Stimulated activated CD8-positive, alpha-beta memory T cell treated with anti-CD3 and anti-CD28 coated beads, Interleukin-7, amount 100 ng/mL, for 1 hour (primary cell): ENCODE measurements at regions not wholly inside any gene's neighbourhood (a gene's known extent, or its start where the extent isn't known, plus 50 kb on each side); places are given as distances from the start of the nearest gene placed in this dataset.
A peak's percentile ranks its signal among the peaks of the same experiment; 100 is the strongest.
"Not testable (repeated sequence)": the region's sequence is repeated elsewhere in the genome, so short reads cannot be mapped to it uniquely, and the experiment has no call there.

Experiments used
- DNase-seq, 2 donors: peaks; one replicate each; pipeline ENCODE4 v3.0.0-alpha.2; 2020; ENCODE audit warnings: low read depth in 2 of 2

GRCh38 chr6:28585335-28585734 is 59.7 kb downstream of the GPX5 start:
- DNase-seq = no peak

GRCh38 chr6:28586324-28586723 is 60.6 kb downstream of the GPX5 start:
- no peak for DNase-seq

DNA sequence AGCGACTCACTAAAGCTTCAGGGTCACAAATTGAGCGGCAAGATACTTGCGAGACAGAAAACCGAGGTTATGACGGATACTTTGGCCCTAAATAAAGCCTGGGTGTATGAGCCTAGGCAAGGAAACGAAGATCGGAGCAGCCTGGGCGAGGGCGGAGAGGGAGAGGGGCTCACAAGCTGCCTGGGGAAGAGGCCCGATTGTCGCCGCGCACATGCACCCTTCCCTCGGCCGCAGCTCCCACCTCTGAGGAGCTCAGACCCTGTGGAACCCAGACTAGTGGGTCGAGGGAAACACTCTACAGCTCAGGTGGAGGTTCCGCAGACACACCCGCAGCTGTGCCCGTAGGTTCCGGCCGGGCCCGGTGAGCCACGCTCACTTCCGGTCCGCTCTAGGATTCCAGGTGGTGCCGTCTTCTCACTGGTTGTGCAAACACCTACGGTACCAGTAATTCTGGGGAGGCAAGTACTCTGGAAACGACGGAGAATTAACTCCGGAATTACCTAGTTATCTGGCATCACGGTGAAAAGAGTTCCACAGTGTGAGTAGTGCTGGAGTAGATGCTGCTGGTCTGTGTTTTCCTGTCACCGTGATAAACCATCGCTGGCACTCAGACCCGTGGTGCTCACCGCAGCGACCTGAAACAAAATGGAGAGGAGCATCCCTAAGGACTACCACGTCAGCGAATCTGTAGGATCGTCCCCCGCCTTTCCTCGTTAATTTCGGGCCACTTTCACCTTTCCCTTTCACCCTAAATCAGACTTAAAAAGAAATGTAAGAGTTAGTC is 61.5 kb downstream of the GPX5 start:
- peak in 1 of 2 donors; percentile 15 for DNase-seq

DNA sequence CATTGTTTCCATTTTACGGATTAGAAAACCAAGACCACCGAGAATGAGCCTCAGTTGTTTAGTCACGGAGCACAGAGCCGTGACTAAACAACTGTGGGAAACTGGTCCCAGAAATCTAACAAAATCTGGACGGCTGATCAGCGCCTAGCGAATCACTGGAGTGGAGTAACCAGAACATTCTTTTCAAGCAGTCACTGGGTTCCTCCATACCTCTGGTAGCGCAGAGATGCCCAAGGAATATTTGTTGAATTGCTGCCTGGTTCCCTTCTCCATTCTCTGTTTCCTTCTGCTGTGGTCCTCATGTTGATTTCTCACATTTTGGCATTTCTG is 62.0 kb downstream of the GPX5 start:
- no peak for DNase-seq

DNA sequence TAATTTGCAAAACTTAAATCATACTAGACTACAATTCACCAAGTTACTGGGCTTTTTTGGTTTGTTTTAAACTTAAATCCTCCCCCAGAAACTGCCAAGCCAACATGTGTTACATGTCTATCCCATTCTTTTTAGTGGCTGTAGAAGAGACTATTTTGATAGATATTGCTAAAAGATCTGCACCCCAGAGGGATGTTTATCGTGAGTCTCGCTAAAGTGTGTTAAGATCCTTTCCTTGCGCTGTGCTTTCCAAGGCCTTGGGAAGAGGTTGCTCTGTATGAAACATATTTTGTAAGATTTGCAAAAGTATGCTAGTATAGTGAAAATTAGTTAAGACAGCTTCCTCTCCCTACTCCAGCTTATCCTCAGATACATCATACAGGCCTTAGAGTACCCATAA is 63.0 kb downstream of the GPX5 start:
- DNase-seq = no peak

DNA sequence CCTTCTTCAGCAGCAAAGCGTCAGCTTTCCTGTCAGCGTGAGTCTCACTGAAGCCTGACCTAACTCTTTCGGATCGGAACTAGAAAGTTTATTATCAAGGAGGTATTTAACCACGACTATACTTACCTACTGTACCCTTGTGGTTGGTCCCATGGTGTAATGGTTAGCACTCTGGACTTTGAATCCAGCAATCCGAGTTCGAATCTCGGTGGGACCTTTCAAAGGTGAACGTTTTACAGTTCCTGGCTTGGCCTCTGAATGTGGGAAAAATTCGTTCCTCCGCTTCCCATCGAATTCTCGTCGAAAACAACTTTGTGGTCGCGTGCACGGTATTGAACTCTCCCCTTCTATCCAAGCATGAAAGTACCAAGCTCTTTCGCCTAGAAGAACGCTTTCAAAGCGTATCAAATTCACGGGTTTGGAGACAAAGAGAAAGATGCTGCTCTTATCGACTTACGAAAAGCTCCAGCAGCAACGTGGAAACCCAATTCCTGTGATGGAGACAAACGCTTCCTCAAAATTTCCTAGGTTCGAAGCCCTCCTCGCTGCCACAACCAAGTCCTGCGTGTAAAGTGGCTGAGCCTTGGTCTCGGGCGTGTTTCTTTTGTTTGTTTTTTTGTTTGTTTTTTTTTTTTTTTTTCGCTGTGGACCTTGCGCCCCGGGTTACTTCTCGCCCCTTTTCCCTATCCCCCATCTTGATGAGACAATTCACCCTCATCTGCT is 63.7 kb downstream of the GPX5 start:
- DNase-seq = no peak

DNA sequence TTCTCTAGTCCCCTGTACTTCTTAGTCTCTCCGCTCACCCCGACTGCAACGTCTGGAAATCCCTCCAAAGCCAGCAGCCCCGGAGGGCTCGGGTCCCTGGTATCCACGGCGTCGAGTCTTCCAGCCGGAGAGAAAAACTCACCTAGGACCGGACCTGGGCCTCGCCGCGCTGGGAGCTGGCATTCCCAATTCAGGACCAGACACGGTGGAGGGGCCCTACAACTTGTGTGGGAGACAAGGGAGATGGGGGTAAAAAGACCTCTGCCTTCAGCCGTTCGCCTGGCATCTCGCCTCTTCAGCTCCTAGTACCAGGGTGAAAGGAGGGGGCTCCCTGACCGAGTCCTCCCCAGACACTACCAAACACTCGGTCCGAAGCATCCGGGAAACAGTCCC is 64.3 kb downstream of the GPX5 start:
- no peak for DNase-seq

DNA sequence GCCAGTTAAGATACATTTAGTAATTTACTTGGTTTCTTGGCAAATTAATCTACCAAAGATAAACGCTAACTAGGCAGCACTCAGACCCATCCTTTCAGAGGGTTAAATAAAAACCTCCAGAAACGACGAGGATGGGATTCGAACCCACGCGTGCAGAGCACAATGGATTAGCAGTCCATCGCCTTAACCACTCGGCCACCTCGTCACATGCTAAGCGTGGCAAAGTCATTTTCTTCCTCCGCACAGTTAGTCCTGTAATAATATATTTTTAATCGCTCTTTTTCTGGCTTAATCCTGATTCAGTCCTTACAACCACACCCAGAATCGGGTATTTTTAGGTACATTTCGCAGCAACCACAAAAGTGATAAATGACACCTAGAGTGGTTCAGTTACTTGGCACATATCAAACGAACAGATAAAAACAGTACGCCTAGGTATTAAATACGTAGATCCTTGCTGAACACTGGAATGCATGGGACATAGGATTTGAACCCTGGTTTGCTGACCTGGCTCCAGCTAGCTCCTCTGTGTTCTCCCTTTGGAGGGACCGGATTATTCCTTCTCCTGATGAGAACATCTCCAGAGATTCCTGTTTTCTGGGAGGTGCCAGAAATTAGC is 71.6 kb downstream of the GPX5 start:
- DNase-seq = no peak

DNA sequence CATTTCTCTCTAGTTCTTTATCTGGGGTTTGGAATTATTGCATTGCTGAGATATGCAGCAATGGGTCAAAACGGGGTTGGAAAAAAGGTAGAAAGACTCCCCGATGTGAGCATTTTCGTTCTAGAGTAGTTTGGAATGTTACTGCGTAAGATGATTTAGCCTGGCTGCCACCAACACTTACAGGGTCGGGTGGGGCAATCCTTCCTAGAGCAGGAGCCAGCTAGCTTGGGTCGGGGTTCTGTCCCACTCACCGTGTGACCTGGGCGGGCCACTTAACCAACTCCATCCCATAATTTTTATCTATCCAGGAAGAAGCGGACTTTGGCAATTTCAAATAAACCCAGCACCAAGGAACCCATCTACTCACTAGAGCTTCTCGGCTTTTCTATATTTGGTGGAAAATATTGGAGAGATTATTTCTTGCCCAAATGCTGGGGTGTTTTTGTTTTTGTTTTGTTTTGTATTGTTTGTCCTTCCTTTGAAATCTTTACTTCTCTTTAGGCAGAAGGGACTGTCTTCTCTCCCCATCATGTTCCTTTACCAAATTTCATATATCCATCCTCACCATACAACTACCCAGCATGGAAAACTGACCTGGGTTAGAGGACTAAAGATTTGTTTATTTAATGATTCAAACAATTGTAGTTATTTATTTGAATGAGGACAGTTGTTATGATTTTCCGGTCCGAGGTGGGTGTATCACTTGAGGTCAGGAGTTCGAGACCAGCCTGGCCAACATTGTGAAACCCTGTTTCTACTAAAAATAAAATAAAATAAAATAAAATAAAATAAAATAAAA is 72.4 kb downstream of the GPX5 start:
- DNase-seq = no peak

GRCh38 chr6:28598757-28599686 is 73.3 kb downstream of the GPX5 start:
- DNase-seq = no peak

GRCh38 chr6:28600245-28600644 is 74.6 kb downstream of the GPX5 start:
- no peak for DNase-seq

DNA sequence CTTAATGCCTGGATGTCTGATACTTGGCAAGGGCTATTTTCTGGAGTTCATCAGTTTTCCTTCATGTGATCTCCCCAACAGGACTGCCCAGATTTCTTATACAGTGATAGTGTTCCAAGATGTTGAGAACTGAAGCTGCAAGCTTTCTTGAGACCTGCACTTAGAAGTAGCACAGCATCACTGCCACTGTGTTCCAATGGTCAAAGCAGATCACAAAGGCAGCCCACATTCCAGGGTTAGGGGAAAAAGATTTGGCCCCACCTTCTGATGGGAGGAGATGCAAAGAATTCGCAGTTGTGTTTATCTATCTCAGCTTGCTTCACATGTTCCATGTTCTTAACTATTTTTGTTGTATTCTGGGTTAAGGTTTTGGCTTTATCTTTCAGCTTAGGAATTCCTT is 78.2 kb downstream of the GPX5 start:
- DNase-seq = no peak

DNA sequence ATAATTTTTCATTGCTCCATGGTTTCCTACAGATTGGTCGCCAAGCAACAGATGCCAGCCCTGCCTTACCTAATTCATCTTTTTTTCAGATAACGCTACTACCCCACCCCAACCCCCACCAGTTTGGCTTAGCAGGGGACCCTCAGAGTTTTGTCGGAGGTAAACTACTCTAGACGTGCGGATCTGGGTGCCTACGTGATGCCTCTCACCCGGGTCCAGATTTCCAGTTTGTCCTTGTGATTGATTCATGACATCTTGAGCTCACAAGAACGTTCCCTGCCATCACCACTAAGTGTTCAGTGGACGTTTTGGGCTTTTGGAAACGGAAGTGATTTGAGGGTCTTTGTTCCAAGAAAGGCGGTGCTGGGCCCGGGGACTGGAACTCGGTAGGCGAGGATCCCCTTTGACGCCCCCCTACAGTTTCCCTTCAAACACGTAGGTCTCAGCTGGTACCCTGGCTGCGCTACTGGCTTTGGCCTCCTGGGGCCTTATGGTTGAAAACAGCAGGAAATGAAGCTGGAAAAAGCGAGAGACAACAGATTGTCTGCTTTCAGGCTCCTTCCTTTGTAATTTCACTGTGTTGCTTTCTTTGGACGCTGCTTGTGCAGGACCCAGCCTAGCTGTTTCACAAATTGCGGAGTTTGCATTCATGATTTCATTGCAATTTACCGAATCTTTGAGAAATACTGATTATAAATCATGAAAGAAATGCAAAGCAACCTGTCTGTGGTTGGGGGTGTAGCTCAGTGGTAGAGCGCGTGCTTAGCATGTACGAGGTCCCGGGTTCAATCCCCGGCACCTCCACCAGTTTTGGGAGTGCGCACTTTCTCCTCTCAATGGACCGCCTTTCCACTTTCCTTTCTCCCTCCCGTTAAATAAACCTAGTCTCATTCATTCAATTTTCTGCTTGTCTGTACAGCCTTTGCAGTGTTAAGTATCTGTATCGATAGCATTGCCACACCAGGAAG is 81.0 kb downstream of the GPX5 start:
- DNase-seq = no peak

GRCh38 chr6:28607990-28608389 is 82.3 kb downstream of the GPX5 start:
- no peak for DNase-seq

- DNase-seq = no peak
Observed at GRCh38 chr6:28609672-28610071, 84.0 kb downstream of the GPX5 start.

DNA sequence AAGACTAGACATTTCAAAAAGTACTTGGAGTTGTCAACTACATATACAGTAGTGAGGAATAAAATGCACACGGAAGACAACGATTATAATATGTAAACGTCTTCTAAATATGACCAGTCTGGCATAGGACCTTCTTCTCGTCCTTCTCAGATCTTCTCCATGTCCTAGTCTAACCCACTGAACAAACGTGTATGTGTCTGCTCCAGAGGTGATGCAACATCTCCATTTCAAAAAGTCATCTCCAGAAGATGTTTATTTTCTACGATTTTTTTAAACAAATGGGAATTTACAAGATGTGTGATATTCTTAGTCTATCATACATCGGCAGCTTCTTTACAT is 89.9 kb downstream of the GPX5 start:
- DNase-seq = no peak

- DNase-seq = no peak
Observed at GRCh38 chr6:28615955-28616747, 90.5 kb downstream of the GPX5 start.

DNA sequence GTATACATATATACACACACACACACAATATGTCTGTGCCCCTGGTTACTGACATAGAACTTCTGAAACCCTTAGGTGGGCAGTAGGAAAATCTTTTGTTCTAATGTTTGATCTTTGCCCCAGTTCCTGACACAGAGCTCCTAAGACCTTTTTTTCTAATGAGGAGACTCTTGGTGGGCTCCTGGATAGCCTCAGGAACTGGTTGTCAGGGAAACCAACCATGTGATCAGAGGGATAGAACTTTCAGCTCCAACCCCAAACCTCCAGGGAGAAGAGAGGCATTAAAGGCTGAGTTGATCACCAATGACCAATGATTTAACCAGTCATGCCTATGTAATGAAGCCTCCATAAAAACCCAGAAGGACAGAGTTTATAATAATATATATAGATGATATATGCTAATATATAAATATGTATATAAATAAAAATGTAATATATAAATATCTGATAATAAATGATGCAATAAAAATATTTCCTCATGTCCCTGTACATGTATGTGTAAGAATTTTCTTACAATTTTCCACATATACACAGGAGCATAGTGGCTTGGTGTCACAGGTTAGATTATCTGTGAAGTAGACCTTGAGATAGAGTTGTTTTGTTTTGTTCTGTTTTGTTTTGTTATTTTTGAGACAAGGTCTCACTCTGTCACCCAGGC is 93.3 kb downstream of the GPX5 start:
- DNase-seq = no peak

DNA sequence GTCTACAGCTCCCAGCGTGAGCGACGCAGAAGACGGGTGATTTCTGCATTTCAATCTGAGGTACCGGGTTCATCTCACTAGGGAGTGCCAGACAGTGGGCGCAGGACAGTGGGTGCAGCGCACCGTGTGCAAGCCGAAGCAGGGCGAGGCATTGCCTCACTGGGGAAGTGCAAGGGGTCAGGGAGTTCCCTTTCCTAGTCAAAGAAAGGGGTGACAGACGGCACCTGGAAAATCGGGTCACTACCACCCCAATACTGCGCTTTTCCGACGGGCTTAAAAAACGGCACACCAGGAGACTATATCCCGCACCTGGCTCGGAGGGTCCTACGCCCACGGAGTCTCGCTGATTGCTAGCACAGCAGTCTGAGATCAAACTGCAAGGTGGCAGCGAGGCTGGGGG is 95.6 kb downstream of the GPX5 start:
- DNase-seq = not testable (repeated sequence)
